SJSA1 (cell line): ENCODE measurements at regions not wholly inside any gene's neighbourhood (a gene's known extent, or its start where the extent isn't known, plus 50 kb on each side); places are given as distances from the start of the nearest gene placed in this dataset.
"Not testable (repeated sequence)": the region's sequence is repeated elsewhere in the genome, so short reads cannot be mapped to it uniquely, and the experiment has no call there.

ENCODE experiments used
- DNase-seq, 2 experiments: peaks; one replicate each; pipeline ENCODE4 v3.0.0-alpha.2; 2015 to 2020; ENCODE audit warnings: low spot score in 2 of 2, low read depth in 1 of 2
- H3K27ac ChIP-seq: fragments of 250-450 bp; sonication (Bioruptor Pico); 2 replicates; pipeline ENCODE4 v1.5.1; 2020; ENCODE audit warnings: mild to moderate bottlenecking, moderate library complexity
- H3K27me3 ChIP-seq: fragments of 250-450 bp; sonication (Bioruptor Pico); replicated peaks from 2 replicates; pipeline ENCODE4 v1.5.1; 2020; ENCODE audit warnings: mild to moderate bottlenecking, moderate library complexity
- H3K36me3 ChIP-seq: fragments of 250-450 bp; sonication (Bioruptor Pico); 2 replicates; pipeline ENCODE4 v1.5.1; 2020; ENCODE audit warnings: mild to moderate bottlenecking
- H3K4me1 ChIP-seq: fragments of 250-450 bp; sonication (Bioruptor Pico); replicated peaks from 2 replicates; pipeline ENCODE4 v1.6.1; 2021; ENCODE audit warnings: mild to moderate bottlenecking
- H3K4me3 ChIP-seq: fragments of 250-450 bp; sonication (Bioruptor Pico); 2 replicates; pipeline ENCODE4 v1.5.1; 2020; ENCODE audit warnings: mild to moderate bottlenecking
- H3K9me3 ChIP-seq: fragments of 250-450 bp; sonication (Bioruptor Pico); replicated peaks from 2 replicates; pipeline ENCODE4 v1.5.1; 2020; ENCODE audit warnings: mild to moderate bottlenecking

DNA sequence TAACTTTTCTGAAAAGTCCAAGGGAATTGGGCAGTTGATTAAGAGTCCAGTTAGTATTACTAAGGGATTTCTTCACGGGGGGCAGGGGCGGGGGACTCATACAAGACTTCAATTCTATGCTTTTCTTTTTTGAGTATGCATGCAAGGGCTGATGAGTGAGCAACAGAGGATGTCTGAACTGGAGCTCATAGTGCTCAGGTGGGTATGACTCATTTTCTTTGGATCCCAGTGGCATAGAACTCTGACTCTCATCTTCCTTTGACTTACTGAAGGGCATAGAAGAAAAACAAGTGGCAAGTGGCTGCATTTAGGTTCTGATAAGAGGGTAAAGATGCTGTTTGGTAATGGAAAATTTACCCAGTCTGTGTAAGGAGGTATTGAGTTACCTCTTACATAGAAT lies 749.2 kb downstream of the NOVA1 start:
- Histone ChIP-seq H3K4me1 (no peaks in the 10 kb centered on the region), H3K4me3 (no peak overlapping the region), H3K27ac (no peak overlapping the region), H3K36me3 (no peaks in the 10 kb centered on the region), H3K9me3 (no peaks in the 10 kb centered on the region), H3K27me3 (no peaks in the 10 kb centered on the region)
- DNase-seq, result no peak

DNA sequence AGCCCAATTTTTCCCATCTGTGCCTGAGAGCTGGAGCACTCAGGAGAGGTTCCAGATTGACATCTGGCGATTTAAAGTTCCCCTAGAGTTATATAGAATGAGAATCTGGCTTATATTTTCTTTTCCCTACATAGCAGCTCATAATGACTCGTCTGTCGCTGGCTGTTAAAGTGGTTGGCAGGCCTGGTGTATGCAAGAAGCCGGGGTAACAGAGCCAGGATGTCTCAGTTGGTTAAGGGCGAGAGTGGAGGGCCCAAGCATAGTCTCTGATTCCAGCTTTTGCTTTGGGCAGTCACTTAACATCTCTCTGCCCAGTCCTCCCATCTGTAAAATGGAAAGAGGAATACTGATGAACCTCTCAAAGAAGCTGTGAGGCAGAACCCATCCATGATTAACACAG lies 751.6 kb downstream of the NOVA1 start:
- H3K27ac ChIP-seq, result no peak overlapping the region
- H3K27me3 ChIP-seq, result no peaks in the 10 kb centered on the region

GRCh38 chr14:25843481-25844470 lies 754.1 kb downstream of the NOVA1 start:
- Histone ChIP-seq H3K36me3 (no peaks in the 10 kb centered on the region), H3K27ac (no peak overlapping the region), H3K27me3 (no peaks in the 10 kb centered on the region), H3K4me1 (no peaks in the 10 kb centered on the region), H3K4me3 (no peak overlapping the region), H3K9me3 (no peaks in the 10 kb centered on the region; the same call in 1 of the 2 replicates)
- no peak for DNase-seq

More for the DNA sequence above, 751.6 kb downstream of the NOVA1 start:
- H3K9me3 ChIP-seq, result no peaks in the 10 kb centered on the region
- H3K4me3 ChIP-seq, result no peak overlapping the region
- no peak for DNase-seq
- no peaks in the 10 kb centered on the region for H3K36me3 ChIP-seq
- H3K4me1 ChIP-seq, result no peaks in the 10 kb centered on the region

DNA sequence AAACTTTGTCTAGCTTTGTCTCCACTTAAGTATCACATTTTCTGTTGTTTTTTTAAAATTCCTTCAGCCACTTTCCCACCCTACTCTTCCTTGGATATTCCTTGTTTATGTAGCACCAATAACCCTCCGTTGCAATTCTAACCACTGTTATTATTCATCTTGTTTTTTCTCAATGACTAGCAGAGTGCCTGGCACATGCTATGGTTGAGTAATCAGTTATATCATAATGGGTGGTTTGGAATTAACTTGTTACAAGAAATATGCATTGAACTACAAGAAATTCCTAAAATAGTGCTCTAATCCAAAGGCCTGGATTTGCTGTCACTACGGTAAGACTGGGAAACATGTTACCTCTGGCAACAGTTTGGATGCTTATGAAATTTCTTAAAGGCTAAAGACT lies 756.6 kb downstream of the NOVA1 start:
- no peak for DNase-seq
- Histone ChIP-seq H3K27ac (no peak overlapping the region), H3K9me3 (no peaks in the 10 kb centered on the region; the same call in 1 of the 2 replicates), H3K36me3 (no peaks in the 10 kb centered on the region), H3K4me3 (no peak overlapping the region), H3K27me3 (no peaks in the 10 kb centered on the region), H3K4me1 (no peaks in the 10 kb centered on the region)

GRCh38 chr14:25837551-25837965 lies 760.3 kb downstream of the NOVA1 start:
- Histone ChIP-seq H3K27ac (no peak overlapping the region), H3K27me3 (no peaks in the 10 kb centered on the region), H3K9me3 (no peaks in the 10 kb centered on the region; the same call in 1 of the 2 replicates), H3K4me1 (no peaks in the 10 kb centered on the region), H3K36me3 (no peaks in the 10 kb centered on the region), H3K4me3 (no peak overlapping the region)
- no peak for DNase-seq

DNA sequence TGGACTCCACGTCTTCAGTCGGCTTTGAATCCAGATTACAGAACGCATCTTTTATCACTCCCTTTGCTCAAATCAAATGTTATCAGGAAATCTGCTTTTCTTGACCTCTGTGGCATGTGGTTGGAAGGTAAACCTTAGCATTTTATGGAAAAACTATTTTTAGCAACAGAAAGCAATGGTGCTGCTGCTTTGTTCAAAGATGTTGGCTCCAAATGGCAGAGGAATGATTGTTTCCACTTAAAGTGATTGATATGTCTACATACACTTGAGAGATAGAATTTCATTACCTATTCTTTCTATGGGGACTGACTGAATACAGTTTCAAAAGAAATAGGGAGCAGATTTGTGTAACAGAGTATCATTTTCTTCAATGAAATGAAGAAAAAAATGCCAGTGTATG lies 761.2 kb downstream of the NOVA1 start:
- H3K36me3 ChIP-seq, result no peaks in the 10 kb centered on the region
- H3K27me3 ChIP-seq, result no peaks in the 10 kb centered on the region
- no peaks in the 10 kb centered on the region for H3K4me1 ChIP-seq
- no peaks in the 10 kb centered on the region; the same call in 1 of the 2 replicates for H3K9me3 ChIP-seq
- H3K4me3 ChIP-seq, result no peak overlapping the region
- H3K27ac ChIP-seq, result no peak overlapping the region
- no peak for DNase-seq

GRCh38 chr14:25833341-25834126 lies 764.3 kb downstream of the NOVA1 start:
- Histone ChIP-seq H3K27ac (no peak overlapping the region), H3K9me3 (no peaks in the 10 kb centered on the region), H3K4me1 (no peaks in the 10 kb centered on the region), H3K36me3 (no peaks in the 10 kb centered on the region), H3K27me3 (no peaks in the 10 kb centered on the region), H3K4me3 (no peak overlapping the region)
- no peak for DNase-seq

GRCh38 chr14:25832585-25832984 lies 765.2 kb downstream of the NOVA1 start:
- no peak for DNase-seq
- Histone ChIP-seq H3K27me3 (no peaks in the 10 kb centered on the region), H3K4me3 (no peak overlapping the region), H3K27ac (no peak overlapping the region), H3K9me3 (no peaks in the 10 kb centered on the region), H3K4me1 (no peaks in the 10 kb centered on the region), H3K36me3 (no peaks in the 10 kb centered on the region)

DNA sequence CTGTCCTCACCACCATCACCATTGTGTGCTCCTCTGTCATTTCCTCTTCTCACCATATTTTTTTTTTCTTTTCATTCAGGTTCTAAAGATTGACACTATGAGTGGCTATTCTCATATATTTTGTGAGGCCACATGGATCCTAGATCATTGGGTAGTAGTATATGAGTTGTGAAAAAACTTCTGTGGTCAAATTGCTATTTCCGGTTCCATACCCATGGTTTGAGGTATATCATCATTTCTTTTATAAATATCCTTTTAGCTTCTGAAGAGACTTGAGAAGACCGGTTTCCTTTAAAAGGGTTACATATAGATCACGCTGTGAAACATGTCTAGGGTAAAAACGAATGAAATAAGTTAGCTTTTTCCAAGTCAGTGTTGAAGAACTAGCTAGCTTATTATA lies 769.3 kb downstream of the NOVA1 start:
- DNase-seq, result no peak
- H3K36me3 ChIP-seq, result no peaks in the 10 kb centered on the region
- H3K9me3 ChIP-seq, result no peaks in the 10 kb centered on the region
- no peak overlapping the region for H3K4me3 ChIP-seq
- no peaks in the 10 kb centered on the region for H3K4me1 ChIP-seq
- no peaks in the 10 kb centered on the region for H3K27me3 ChIP-seq
- H3K27ac ChIP-seq, result no peak overlapping the region

DNA sequence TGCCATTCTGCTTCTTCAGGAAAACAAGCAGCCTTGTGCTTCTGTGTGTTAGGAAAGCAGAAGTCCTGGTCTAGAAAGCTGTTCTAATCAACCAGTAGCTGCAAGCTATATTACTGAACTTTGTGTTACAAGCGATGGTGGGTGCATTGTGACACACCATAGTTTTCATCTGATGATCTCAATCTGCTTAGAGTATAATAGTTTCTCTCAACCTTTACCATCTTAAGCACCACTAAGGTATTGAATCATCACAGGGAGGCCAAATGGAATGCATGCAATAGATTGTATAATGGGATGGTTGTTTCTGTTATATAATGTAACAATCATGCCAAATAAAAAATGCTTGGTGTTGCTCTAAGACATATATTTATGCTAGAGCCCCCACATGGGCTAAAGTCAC lies 771.7 kb downstream of the NOVA1 start:
- Histone ChIP-seq H3K27me3 (no peaks in the 10 kb centered on the region), H3K36me3 (no peaks in the 10 kb centered on the region), H3K4me1 (no peaks in the 10 kb centered on the region), H3K9me3 (no peaks in the 10 kb centered on the region), H3K4me3 (no peak overlapping the region), H3K27ac (no peak overlapping the region)
- no peak for DNase-seq

DNA sequence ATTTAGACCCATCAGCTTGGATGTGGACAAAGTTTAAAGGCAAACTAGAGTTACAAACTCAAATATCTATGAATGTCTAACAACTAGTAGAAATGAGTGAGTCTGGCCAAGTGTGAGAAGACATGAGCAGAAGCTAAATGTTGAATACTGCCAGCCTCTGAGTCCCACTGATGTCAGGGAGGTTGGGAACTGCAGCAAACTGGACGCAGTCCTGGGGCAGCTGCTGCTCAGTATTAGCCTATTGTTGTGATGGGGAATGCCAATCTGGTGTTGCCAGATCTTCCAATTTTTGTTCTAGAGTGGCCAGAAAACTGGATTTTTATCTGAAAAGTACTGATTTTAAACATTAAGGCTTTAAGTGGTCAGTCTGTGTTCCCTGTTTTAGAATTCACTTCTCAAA lies 770.4 kb upstream of the STXBP6 start:
- H3K4me1 ChIP-seq, result no peaks in the 10 kb centered on the region
- DNase-seq, result no peak
- no peaks in the 10 kb centered on the region for H3K27me3 ChIP-seq
- H3K27ac ChIP-seq, result no peak overlapping the region
- no peak overlapping the region for H3K4me3 ChIP-seq
- H3K9me3 ChIP-seq, result no peaks in the 10 kb centered on the region
- no peaks in the 10 kb centered on the region for H3K36me3 ChIP-seq

DNA sequence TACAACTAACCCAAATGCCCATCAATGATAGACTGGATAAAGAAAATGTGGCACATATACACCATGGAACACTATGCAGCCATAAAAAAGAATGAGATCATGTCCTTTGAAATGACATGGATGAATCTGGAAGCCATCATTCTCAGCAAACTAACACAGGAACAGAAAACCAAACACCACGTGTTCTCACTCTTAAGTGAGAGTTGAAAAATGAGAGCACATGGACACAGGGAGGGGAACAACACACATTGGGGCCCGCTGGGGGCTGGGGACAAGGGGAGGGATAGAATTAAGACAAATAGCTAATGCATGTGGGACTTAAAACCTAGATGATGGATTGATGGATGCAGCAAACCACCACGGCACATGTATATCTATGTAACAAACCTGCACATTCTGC lies 764.7 kb upstream of the STXBP6 start:
- H3K4me3 ChIP-seq, H3K4me1 ChIP-seq, H3K36me3 ChIP-seq, H3K9me3 ChIP-seq, H3K27ac ChIP-seq, DNase-seq, H3K27me3 ChIP-seq: not testable (repeated sequence)

DNA sequence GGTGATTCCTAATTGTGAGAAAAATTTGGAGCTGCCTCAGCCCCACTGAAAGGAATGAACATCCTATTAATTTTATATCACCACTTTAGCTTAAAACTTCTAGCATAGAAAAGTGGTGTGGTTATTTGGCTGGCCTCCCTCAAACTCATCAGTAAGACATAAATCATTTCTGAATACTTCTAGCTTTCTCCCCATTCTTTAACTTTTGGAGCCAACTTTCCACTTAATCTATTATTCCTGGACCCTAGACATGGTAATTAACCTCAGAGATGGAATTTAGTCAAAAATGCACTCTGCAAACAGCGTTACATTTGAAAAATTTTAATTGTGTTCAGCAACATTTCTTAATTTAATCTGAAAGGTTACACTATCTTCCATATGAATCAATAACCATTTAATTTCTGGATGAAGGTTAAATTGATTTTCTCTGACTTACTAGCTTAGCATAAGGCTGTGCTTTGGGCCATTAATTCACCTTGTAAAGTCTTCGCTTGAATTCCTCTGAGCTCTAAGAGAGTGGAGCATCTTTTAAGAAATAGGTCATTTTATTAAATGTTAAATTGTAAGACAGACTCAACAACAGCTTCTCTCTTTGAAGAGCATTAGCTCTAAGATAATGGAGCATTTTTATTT lies 753.6 kb upstream of the STXBP6 start:
- DNase-seq, result no peak
- H3K9me3 ChIP-seq, result no peaks in the 10 kb centered on the region

GRCh38 chr14:25800841-25801240 lies 750.9 kb upstream of the STXBP6 start:
- Histone ChIP-seq H3K27ac (no peak overlapping the region), H3K4me3 (no peak overlapping the region), H3K36me3 (no peaks in the 10 kb centered on the region), H3K9me3 (no peaks in the 10 kb centered on the region), H3K4me1 (no peaks in the 10 kb centered on the region), H3K27me3 (no peaks in the 10 kb centered on the region)
- no peak for DNase-seq

More for the DNA sequence above, 753.6 kb upstream of the STXBP6 start:
- Histone ChIP-seq H3K4me1 (no peaks in the 10 kb centered on the region), H3K27me3 (no peaks in the 10 kb centered on the region), H3K36me3 (no peaks in the 10 kb centered on the region), H3K4me3 (no peak overlapping the region), H3K27ac (no peak overlapping the region)
